ENCODE measurements at regions not wholly inside any gene's neighbourhood (a gene's known extent, or its start where the extent isn't known, plus 50 kb on each side); places are given as distances from the start of the nearest gene placed in this dataset.

DNA sequence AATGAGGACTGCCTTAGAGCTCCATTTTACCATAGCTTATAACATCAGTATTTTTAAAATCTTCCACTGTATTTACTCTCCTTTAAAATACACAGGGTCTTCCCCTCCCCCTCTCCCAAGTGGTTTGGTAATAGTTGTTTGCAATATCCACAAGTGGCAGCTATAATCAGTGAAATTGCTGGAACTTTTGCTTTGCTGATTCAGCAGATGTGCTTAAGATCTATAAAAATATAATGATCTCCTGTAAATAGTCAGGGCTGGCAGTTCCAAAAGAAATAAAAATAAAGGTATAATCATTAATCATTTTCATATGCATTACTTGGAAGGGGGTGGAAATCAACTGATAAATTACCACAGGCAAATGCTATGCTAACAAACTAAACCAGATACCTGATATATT lies 345.2 kb downstream of the KLHL13 start:
- no peak for DNase-seq (ENCODE audit: extremely low spot score)
- ChIA-PET CTCF (no interaction called here), POLR2A (no interaction called here)
- TF ChIP-seq BHLHE40 (IDR thresholded peaks at IDR 0.05; ENCODE audit: borderline replicate concordance) (no peak), ARNT (IDR thresholded peaks at IDR 0.05) (no peak), ELF4 (IDR thresholded peaks at IDR 0.05) (no peak)

DNA sequence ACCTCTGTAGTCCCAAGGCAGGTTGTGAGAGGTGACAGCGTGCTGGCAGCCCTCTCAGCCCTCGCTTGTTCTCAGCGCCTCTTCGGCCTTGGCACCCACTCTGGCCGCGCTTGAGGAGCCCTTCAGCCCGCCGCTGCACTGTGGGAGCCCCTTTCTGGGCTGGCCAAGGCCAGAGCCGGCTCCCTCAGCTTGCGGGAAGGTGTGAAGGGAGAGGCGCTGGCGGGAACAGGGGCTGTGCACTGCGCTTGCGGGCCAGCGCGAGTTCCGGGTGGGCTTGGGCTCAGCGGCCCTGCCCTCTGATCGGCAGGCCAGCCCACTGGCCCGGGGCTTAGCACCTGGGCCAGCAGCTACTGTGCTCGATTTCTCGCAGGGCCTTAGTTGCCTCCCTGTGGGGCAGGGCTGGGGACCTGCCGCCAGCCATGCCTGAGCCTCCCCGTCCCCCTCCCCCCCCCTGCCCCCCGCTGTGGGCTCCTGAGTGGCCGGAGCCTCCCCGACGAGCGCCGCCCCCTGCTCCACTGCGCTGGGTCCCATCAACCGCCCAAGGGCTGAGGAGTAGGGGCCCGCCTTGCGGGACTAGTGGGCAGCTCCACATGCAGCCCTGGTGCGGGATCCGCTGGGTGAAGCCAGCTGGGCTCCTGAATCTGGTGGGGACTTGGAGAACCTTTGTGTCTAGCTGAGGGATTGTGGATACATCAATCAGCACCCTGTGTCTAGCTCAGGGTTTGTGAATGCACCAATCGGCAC lies 347.6 kb downstream of the KLHL13 start:
- ChIA-PET CTCF (no interaction called here), POLR2A (no interaction called here)
- TF ChIP-seq L3MBTL2 (conservative IDR thresholded peaks at IDR 0.05), result no peak
- no peak for TF ChIP-seq HDGF (IDR thresholded peaks at IDR 0.05; ENCODE audit: borderline replicate concordance)
- no peak for TF ChIP-seq ARNT (IDR thresholded peaks at IDR 0.05)
- no peak for TF ChIP-seq SP1 (IDR thresholded peaks at IDR 0.05)
- TF ChIP-seq FOXK2 (IDR thresholded peaks at IDR 0.05), result no peak
- TF ChIP-seq TARDBP (IDR thresholded peaks at IDR 0.05), result no peak
- TF ChIP-seq LEF1 (IDR thresholded peaks at IDR 0.05; ENCODE audit: borderline replicate concordance), result no peak
- no peak for TF ChIP-seq BHLHE40 (IDR thresholded peaks at IDR 0.05; ENCODE audit: borderline replicate concordance)
- TF ChIP-seq ZNF384 (IDR thresholded peaks at IDR 0.05), result no peak
- no peak for TF ChIP-seq FOXM1 (IDR thresholded peaks at IDR 0.05; ENCODE audit: borderline replicate concordance)
- no peak for DNase-seq (ENCODE audit: extremely low spot score)

DNA sequence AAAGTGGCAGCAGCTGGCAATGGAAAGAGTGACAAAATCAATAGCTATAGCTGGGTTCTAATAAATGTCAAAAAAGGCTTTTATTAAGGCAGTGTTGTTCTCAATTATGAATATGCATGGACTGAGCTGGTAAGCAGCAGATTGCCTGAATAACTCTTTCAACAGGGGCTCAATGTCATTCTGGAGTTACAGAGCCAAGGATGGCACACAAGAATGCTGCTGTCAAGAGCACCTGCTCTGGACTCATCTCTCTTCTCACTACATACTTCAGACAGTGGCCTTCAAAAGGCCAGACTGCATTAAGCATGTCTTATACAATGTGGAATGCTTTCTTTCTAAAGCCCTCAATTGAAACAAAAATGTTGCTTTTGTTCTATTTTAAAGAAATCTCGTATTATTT lies 351.4 kb downstream of the KLHL13 start:
- POLR2A ChIA-PET, result no interaction called here
- TF ChIP-seq TARDBP (IDR thresholded peaks at IDR 0.05), result no peak
- no peak for TF ChIP-seq ELF4 (IDR thresholded peaks at IDR 0.05)
- no peak for TF ChIP-seq HDGF (IDR thresholded peaks at IDR 0.05; ENCODE audit: borderline replicate concordance)
- TF ChIP-seq FOXM1 (IDR thresholded peaks at IDR 0.05; ENCODE audit: borderline replicate concordance), result no peak
- no peak for TF ChIP-seq L3MBTL2 (conservative IDR thresholded peaks at IDR 0.05)
- TF ChIP-seq FOXA1 (IDR thresholded peaks at IDR 0.05), result no peak
- no peak for TF ChIP-seq ZNF384 (IDR thresholded peaks at IDR 0.05)
- no peak for TF ChIP-seq SUZ12 (IDR thresholded peaks at IDR 0.05)
- TF ChIP-seq ARNT (IDR thresholded peaks at IDR 0.05), result no peak
- TF ChIP-seq LEF1 (IDR thresholded peaks at IDR 0.05; ENCODE audit: borderline replicate concordance), result no peak
- TF ChIP-seq BHLHE40 (IDR thresholded peaks at IDR 0.05; ENCODE audit: borderline replicate concordance), result no peak
- no peak for TF ChIP-seq SP1 (IDR thresholded peaks at IDR 0.05)
- TF ChIP-seq FOXK2 (IDR thresholded peaks at IDR 0.05), result no peak
- TF ChIP-seq CTBP1 (IDR thresholded peaks at IDR 0.05; ENCODE audit: borderline replicate concordance), result no peak
- TF ChIP-seq NFRKB (IDR thresholded peaks at IDR 0.05), result no peak
- CTCF ChIA-PET, result no interaction called here
- DNase-seq (ENCODE audit: extremely low spot score), result no peak

DNA sequence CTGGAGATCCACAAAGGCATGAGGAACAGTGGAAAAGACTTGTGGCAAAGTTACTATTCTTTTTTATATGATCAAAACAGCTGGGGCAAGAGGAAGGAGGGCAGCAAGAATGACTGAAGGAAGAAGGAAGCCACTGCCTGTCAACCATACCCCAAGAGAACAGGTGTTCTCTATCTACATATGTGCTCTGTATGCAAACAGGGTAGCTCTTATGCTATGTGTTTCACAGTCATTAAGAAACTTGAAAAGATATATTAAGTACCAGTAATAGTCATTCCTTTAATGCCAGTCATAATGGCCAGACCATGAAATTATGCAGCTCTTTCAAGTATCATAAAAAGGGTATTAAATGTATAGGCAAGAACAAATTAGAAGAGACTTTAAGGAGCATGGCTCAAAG lies 363.9 kb downstream of the KLHL13 start:
- POLR2A ChIA-PET, result no interaction called here

DNA sequence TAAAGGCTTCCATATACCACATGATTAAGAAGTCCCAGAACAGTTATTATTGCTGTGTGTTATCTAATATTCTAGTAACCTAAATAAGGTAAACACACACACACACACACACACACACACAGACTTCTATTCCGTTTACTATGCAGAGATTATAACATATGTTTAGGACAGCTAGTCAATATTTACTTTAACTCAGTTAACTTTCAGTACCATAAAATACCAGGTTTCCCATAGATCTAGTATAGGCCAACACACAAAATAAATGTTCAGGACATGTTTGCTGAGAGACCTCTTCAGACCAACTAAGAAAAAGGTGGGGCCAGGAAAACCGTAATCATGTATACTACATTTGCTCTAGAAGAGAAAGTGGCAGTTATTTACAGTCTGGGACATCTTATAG lies 365.5 kb downstream of the KLHL13 start:
- ChIA-PET POLR2A (no interaction called here), CTCF (no interaction called here)
- TF ChIP-seq SUZ12 (IDR thresholded peaks at IDR 0.05) (no peak), LEF1 (IDR thresholded peaks at IDR 0.05; ENCODE audit: borderline replicate concordance) (no peak), FOXM1 (IDR thresholded peaks at IDR 0.05; ENCODE audit: borderline replicate concordance) (no peak), ELF4 (IDR thresholded peaks at IDR 0.05) (no peak), FOXA1 (IDR thresholded peaks at IDR 0.05) (no peak), CTBP1 (IDR thresholded peaks at IDR 0.05; ENCODE audit: borderline replicate concordance) (no peak), SP1 (IDR thresholded peaks at IDR 0.05) (no peak), TARDBP (IDR thresholded peaks at IDR 0.05) (no peak), BHLHE40 (IDR thresholded peaks at IDR 0.05; ENCODE audit: borderline replicate concordance) (no peak), NFRKB (IDR thresholded peaks at IDR 0.05) (no peak), ARNT (IDR thresholded peaks at IDR 0.05) (no peak)
- TF ChIP-seq, protein P1, sequence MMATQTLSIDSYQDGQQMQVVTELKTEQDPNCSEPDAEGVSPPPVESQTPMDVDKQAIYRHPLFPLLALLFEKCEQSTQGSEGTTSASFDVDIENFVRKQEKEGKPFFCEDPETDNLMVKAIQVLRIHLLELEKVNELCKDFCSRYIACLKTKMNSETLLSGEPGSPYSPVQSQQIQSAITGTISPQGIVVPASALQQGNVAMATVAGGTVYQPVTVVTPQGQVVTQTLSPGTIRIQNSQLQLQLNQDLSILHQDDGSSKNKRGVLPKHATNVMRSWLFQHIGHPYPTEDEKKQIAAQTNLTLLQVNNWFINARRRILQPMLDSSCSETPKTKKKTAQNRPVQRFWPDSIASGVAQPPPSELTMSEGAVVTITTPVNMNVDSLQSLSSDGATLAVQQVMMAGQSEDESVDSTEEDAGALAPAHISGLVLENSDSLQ (IDR thresholded peaks at IDR 0.05), result no peak
- no peak for DNase-seq (ENCODE audit: extremely low spot score)

More for the DNA sequence above, 363.9 kb downstream of the KLHL13 start:
- DNase-seq (ENCODE audit: extremely low spot score), result no peak
- CTCF ChIA-PET, result no interaction called here
- TF ChIP-seq, protein P1 (IDR thresholded peaks at IDR 0.05), result no peak
- TF ChIP-seq L3MBTL2 (conservative IDR thresholded peaks at IDR 0.05) (no peak), LEF1 (IDR thresholded peaks at IDR 0.05; ENCODE audit: borderline replicate concordance) (no peak), TARDBP (IDR thresholded peaks at IDR 0.05) (no peak), BHLHE40 (IDR thresholded peaks at IDR 0.05; ENCODE audit: borderline replicate concordance) (no peak), SUZ12 (IDR thresholded peaks at IDR 0.05) (no peak), ARNT (IDR thresholded peaks at IDR 0.05) (no peak), FOXM1 (IDR thresholded peaks at IDR 0.05; ENCODE audit: borderline replicate concordance) (no peak), NFRKB (IDR thresholded peaks at IDR 0.05) (no peak), HDGF (IDR thresholded peaks at IDR 0.05; ENCODE audit: borderline replicate concordance) (no peak)

DNA sequence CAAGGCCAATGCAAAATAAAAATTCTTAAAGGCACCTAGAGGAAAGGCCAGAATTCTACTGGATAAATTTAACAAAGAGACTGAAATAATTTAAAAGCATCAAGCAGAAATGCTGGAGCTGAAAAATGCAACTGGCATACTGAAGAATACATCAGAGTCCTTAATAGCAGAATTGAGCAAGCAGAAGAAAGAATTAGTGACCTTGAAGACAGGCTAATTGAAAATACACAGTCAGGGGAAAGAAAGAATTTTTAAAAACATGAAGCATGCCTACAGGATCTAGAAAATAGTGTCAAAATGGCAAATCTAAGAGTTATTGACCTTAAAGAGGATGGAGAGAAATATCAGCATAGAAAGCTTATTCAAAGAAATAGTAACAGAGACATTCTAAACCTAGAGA lies 371.7 kb downstream of the KLHL13 start:
- POLR2A ChIA-PET, result no interaction called here

More for the DNA sequence above, 371.7 kb downstream of the KLHL13 start:
- CTCF ChIA-PET, result no interaction called here
- TF ChIP-seq CTBP1 (IDR thresholded peaks at IDR 0.05; ENCODE audit: borderline replicate concordance) (no peak), BHLHE40 (IDR thresholded peaks at IDR 0.05; ENCODE audit: borderline replicate concordance) (no peak), ZNF384 (IDR thresholded peaks at IDR 0.05) (no peak), ELF4 (IDR thresholded peaks at IDR 0.05) (no peak), FOXK2 (IDR thresholded peaks at IDR 0.05) (no peak), TARDBP (IDR thresholded peaks at IDR 0.05) (no peak), LEF1 (IDR thresholded peaks at IDR 0.05; ENCODE audit: borderline replicate concordance) (no peak), ARNT (IDR thresholded peaks at IDR 0.05) (no peak), L3MBTL2 (conservative IDR thresholded peaks at IDR 0.05) (no peak), NFRKB (IDR thresholded peaks at IDR 0.05) (no peak), SUZ12 (IDR thresholded peaks at IDR 0.05) (no peak), FOXA1 (IDR thresholded peaks at IDR 0.05) (no peak)
- TF ChIP-seq, protein P1 (IDR thresholded peaks at IDR 0.05), result no peak
- no peak for DNase-seq (ENCODE audit: extremely low spot score)

Data from HEK293T (cell line).